Esophagus mucosa (tissue), 1 donor: ENCODE measurements at regions not wholly inside any gene's neighbourhood (a gene's known extent, or its start where the extent isn't known, plus 50 kb on each side); places are given as distances from the start of the nearest gene placed in this dataset.
A peak's percentile ranks its signal among the peaks of the same experiment; 100 is the strongest.
"Not testable (repeated sequence)": the region's sequence is repeated elsewhere in the genome, so short reads cannot be mapped to it uniquely, and the experiment has no call there.

Source experiments
- ATAC-seq: fragments of 200-7000 bp; cut with Tn5 transposase; one replicate; pipeline ENCODE4 v1.9.1; 2020
- donor health status: DM: yes; HTN: yes; CAD: no.

GRCh38 chr9:110025551-110026170 lies 182.3 kb downstream of the C9orf152 start:
- ATAC-seq = no peak

- no peak for ATAC-seq
These were observed 180.3 kb downstream of the C9orf152 start for GRCh38 chr9:110027671-110028081.

- ATAC-seq = no peak
These were observed 179.7 kb downstream of the C9orf152 start for GRCh38 chr9:110028271-110028670.

- no peak for ATAC-seq
These were observed 179.3 kb downstream of the C9orf152 start for GRCh38 chr9:110028676-110029075.

GRCh38 chr9:110029429-110029955 lies 178.5 kb downstream of the C9orf152 start:
- ATAC-seq = peak; percentile 96

- no peak for ATAC-seq
These were observed 177.9 kb downstream of the C9orf152 start for GRCh38 chr9:110029956-110030480.

GRCh38 chr9:110030632-110031031 lies 177.3 kb downstream of the C9orf152 start:
- ATAC-seq = no peak

- no peak for ATAC-seq
These were observed 176.3 kb downstream of the C9orf152 start for GRCh38 chr9:110031511-110032173.

- ATAC-seq = not testable (repeated sequence)
These were observed 175.4 kb downstream of the C9orf152 start for GRCh38 chr9:110032532-110032931.

- ATAC-seq = no peak
These were observed 174.1 kb downstream of the C9orf152 start for GRCh38 chr9:110033869-110034268.

- no peak for ATAC-seq
These were observed 171.7 kb downstream of the C9orf152 start for GRCh38 chr9:110036286-110036685.

- ATAC-seq = no peak
These were observed 167.2 kb downstream of the C9orf152 start for GRCh38 chr9:110040788-110041187.

- no peak for ATAC-seq
These were observed 166.5 kb downstream of the C9orf152 start for GRCh38 chr9:110041452-110041851.

- ATAC-seq = no peak
These were observed 160.6 kb downstream of the C9orf152 start for GRCh38 chr9:110047232-110047954.

GRCh38 chr9:110047955-110048402 lies 160.0 kb downstream of the C9orf152 start:
- ATAC-seq = peak; percentile 24

GRCh38 chr9:110048403-110048975 lies 159.5 kb downstream of the C9orf152 start:
- ATAC-seq = peak; percentile 88

- no peak for ATAC-seq
These were observed 158.8 kb downstream of the C9orf152 start for GRCh38 chr9:110048976-110049698.

GRCh38 chr9:110049699-110050450 lies 158.1 kb downstream of the C9orf152 start:
- peak; percentile 19 for ATAC-seq

GRCh38 chr9:110050925-110051355 lies 157.0 kb downstream of the C9orf152 start:
- peak; percentile 52 for ATAC-seq

- no peak for ATAC-seq
These were observed 151.9 kb downstream of the C9orf152 start for GRCh38 chr9:110056062-110056461.

GRCh38 chr9:110058304-110058953 lies 149.5 kb downstream of the C9orf152 start:
- peak; percentile 71 for ATAC-seq
